Right lobe of liver (tissue), 6 donors: ENCODE measurements at regions not wholly inside any gene's neighbourhood (a gene's known extent, or its start where the extent isn't known, plus 50 kb on each side); places are given as distances from the start of the nearest gene placed in this dataset.
A peak's percentile ranks its signal among the peaks of the same experiment; 100 is the strongest.

ENCODE experiments used
- ATAC-seq, 4 donors: fragments of 200-7000 bp; cut with Tn5 transposase; one replicate each; pipeline ENCODE4 v1.9.1; 2020; ENCODE audit warnings: mild to moderate bottlenecking in 4 of 4, moderate library complexity in 4 of 4
- DNase-seq, 3 donors: peaks; one replicate each; pipeline ENCODE4 v3.0.0-alpha.2; 2020
- H3K27ac ChIP-seq, 3 donors: fragments of 200-600 bp; one replicate each; pipeline ENCODE4 v1.8.0; 2022
- H3K27me3 ChIP-seq, 2 donors: fragments of 200-600 bp; one replicate each; pipeline ENCODE4 v1.8.0; 2022
- H3K36me3 ChIP-seq, 4 donors: fragments of 200-600 bp; sonication (generic) in 1 of 4; one replicate each; pipeline versions ENCODE4 v1.5.1 to v1.8.0; 2017 to 2022; ENCODE audit warnings: control low read depth in 1 of 4
- H3K4me1 ChIP-seq, 4 donors: fragments of 200-600 bp; sonication (generic) in 1 of 4; one replicate each; pipeline versions ENCODE4 v1.5.1 to v1.8.0; 2017 to 2022; ENCODE audit warnings: control low read depth in 1 of 4
- H3K4me3 ChIP-seq, 3 donors: fragments of 200-600 bp; one replicate each; pipeline ENCODE4 v1.8.0; 2022
- H3K9me3 ChIP-seq, 4 donors: fragments of 200-600 bp; sonication (generic) in 1 of 4; one replicate each; pipeline versions ENCODE4 v1.5.1 to v1.8.0; 2017 to 2022; ENCODE audit warnings: control low read depth in 1 of 4
- CTCF ChIP-seq, 4 donors: fragments of 200-600 bp in 3 of 4; fragments of 450-650 bp in 1 of 4; IDR thresholded peaks; one replicate each; pipeline versions ENCODE4 v1.5.1 to v1.8.0; 2016 to 2022; ENCODE audit warnings: antibody characterized with exemption in 4 of 4, mild to moderate bottlenecking in 2 of 4
- POLR2A ChIP-seq: fragments of 450-650 bp; IDR thresholded peaks from one replicate; pipeline ENCODE4 v1.6.1; 2017; ENCODE audit warnings: antibody characterized with exemption, mild to moderate bottlenecking
- WGBS: methylation state at CpG from one replicate; pipeline ENCODE4 v1.1.6; 2018; ENCODE audit warnings: low coverage, low lambda C conversion rate; ENCODE audit not compliant: insufficient coverage; ENCODE audit errors: missing lambda C conversion rate; 5-methylcytosine and 5-hydroxymethylcytosine counted together
- intact Hi-C, 2 donors: fragments of 100-400 bp; cut with DNase I; formaldehyde crosslinking; loops; one replicate each; pipeline versions ENCODE4 v1.11.2 to v1.14.1; 2022
- donor health status: DM: no; HTN: yes; CAD: no.
- donor health status: DM: no; HTN: no; CAD: no.
- donor health status: DM: no; HTN: no; CAD: no.
- donor health status: DM: no; HTN: yes; CAD: no.
- donor health status: DM: no; HTN: yes; CAD: no.

DNA sequence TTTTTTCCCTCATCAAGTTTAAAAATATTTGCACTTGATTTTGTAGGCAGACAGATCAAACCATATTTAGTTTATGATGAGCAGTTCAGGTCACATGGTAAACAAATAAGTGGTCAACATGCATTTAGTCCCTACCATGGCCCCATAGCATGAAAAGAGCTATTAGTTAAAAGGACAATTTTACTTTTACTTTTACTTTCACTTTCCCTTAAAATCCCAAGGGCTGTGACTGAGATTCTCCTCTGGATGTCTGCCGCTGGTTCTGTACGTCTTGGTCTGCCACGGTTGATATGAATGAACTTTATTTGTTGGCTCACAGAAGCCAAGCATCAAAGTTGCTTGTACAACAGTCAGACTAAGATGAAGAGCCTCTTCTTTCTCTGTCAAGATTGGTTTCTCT lies 626.2 kb upstream of the CDH7 start:
- H3K27ac ChIP-seq, result no peak overlapping the region
- no peaks in the 10 kb centered on the region for H3K4me1 ChIP-seq
- H3K36me3 ChIP-seq, result no peaks in the 10 kb centered on the region
- H3K27me3 ChIP-seq, result no peaks in the 10 kb centered on the region
- TF ChIP-seq CTCF (IDR thresholded peaks at IDR 0.05) (no peak), POLR2A (no peak)
- peak overlapping the region in 2 of 3 donors; percentile 35 to 37 for H3K4me3 ChIP-seq
- DNase-seq (no peak), ATAC-seq (peak; percentile 72 to 82 (median 77))
- WGBS, result 31% methylated on average over 3 of the region's 3 CpGs
- no peaks in the 10 kb centered on the region for H3K9me3 ChIP-seq
- intact Hi-C loops, result no loop called here

DNA sequence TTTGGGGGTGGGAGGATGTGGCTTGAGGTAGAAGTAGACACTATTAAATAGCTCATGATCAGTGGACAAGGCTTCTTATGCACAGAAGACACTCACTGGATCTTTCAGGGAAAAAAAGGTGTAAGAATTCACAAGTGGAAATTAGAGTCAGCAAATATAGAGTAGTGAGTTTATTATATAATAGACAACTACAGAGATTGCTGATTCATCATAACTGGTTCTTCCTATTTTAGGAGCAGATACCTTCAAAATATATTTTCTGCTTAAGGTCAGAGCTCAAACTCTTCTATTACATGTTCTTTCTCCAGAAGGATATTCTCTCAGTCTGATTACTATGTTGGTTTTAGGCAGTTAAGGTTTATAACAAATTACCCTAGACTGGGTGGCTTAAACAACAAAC lies 646.9 kb upstream of the CDH7 start:
- no peaks in the 10 kb centered on the region for H3K4me1 ChIP-seq
- no peaks in the 10 kb centered on the region for H3K36me3 ChIP-seq
- no peaks in the 10 kb centered on the region for H3K27me3 ChIP-seq
- no peak for ATAC-seq
- TF ChIP-seq POLR2A (no peak), CTCF (IDR thresholded peaks at IDR 0.05) (no peak)
- no peak overlapping the region for H3K27ac ChIP-seq
- intact Hi-C loops, result no loop called here
- DNase-seq, result no peak
- H3K4me3 ChIP-seq, result no peak overlapping the region
- H3K9me3 ChIP-seq, result no peaks in the 10 kb centered on the region

- Histone ChIP-seq H3K27me3 (no peaks in the 10 kb centered on the region), H3K27ac (no peak overlapping the region), H3K36me3 (no peaks in the 10 kb centered on the region), H3K4me1 (no peaks in the 10 kb centered on the region), H3K4me3 (no peak overlapping the region), H3K9me3 (no peaks in the 10 kb centered on the region)
- ATAC-seq (no peak), DNase-seq (no peak)
- intact Hi-C loops, result no loop called here
- TF ChIP-seq POLR2A (no peak), CTCF (IDR thresholded peaks at IDR 0.05) (no peak)
- WGBS, result 63% methylated on average over 4 of the region's 4 CpGs
These were observed 657.5 kb upstream of the CDH7 start for GRCh38 chr18:65093346-65093745.

DNA sequence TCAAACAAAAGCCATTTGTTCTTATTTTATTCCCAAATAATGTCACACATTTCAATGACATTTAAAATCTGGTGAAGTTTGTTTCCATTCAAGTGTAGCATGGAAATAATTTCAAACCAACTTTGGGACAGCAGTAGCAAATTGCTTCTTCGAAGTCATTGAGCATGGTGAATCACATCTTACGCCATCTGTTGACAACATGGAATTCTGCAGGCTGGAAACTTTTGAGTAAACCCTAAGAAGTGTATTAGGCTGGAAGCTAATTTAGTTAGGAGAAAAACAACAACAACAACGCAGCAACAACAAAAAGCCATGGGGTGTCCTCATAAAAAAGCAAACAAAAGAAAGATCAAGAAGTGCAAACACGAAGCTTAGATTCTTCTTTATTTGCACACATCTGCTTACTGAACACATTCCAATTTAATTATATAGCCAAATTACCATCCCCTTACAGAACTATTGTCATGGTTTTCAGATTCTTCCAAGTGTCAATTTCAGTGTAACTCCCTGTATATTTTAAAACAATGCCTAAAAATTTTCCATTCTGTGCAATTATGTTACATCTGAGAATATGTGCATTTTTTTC lies 659.0 kb upstream of the CDH7 start:
- no peaks in the 10 kb centered on the region for H3K36me3 ChIP-seq
- TF ChIP-seq CTCF (IDR thresholded peaks at IDR 0.05) (peak; percentile 35 to 61 (median 51)), POLR2A (no peak)
- no peaks in the 10 kb centered on the region for H3K27me3 ChIP-seq
- H3K4me3 ChIP-seq, result no peak overlapping the region
- H3K27ac ChIP-seq, result no peak overlapping the region
- ATAC-seq, result peak; percentile 67 to 74 (median 71)
- WGBS, result 9% methylated on average over 4 of the region's 4 CpGs
- no peaks in the 10 kb centered on the region for H3K4me1 ChIP-seq
- intact Hi-C loops, result no loop called here
- DNase-seq, result no peak
- no peaks in the 10 kb centered on the region for H3K9me3 ChIP-seq

- Histone ChIP-seq H3K9me3 (no peaks in the 10 kb centered on the region), H3K36me3 (no peaks in the 10 kb centered on the region), H3K27me3 (no peaks in the 10 kb centered on the region), H3K4me3 (no peak overlapping the region), H3K4me1 (no peaks in the 10 kb centered on the region), H3K27ac (no peak overlapping the region)
- intact Hi-C loops, result no loop called here
- 38% methylated on average over 5 of the region's 5 CpGs for WGBS
- DNase-seq, result no peak
- TF ChIP-seq CTCF (IDR thresholded peaks at IDR 0.05) (no peak), POLR2A (no peak)
- ATAC-seq, result no peak
These were observed 667.9 kb upstream of the CDH7 start for GRCh38 chr18:65082907-65083306.
